NCI-H345 treated with DMSO at 0.1 percent for 48 hours (cell line): ENCODE measurements at regions not wholly inside any gene's neighbourhood (a gene's known extent, or its start where the extent isn't known, plus 50 kb on each side); places are given as distances from the start of the nearest gene placed in this dataset.
A peak's percentile ranks its signal among the peaks of the same experiment; 100 is the strongest.
"Not testable (repeated sequence)": the region's sequence is repeated elsewhere in the genome, so short reads cannot be mapped to it uniquely, and the experiment has no call there.

Experiments
- DNase-seq: peaks from one replicate; lab custom pipeline; 2025; ENCODE audit not compliant: unreplicated experiment; lab: John Stamatoyannopoulos, UW

DNA sequence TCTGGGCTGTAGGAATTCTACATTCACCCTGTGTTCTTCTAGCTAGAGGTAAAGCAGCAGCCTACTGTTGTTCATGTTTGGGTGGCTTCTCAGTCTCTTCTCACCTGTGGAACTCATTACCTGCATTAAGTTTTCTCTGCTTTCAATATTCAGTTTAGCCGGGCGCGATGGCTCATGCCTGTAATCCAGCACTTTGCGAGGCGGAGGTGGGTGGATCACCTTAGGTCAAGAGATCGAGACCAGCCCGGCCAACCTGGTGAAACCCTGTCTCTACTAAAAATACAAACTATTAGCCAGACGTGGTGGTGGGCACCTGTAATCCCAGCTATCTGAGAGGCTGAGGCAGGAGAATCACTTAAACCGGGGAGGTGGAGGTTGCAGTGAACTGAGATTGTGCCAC lies 139.8 kb upstream of the UBE2E3 start:
- no peak for DNase-seq

- DNase-seq: no peak
Observed at GRCh38 chr2:180829836-180830235, 150.6 kb upstream of the UBE2E3 start.

GRCh38 chr2:180829261-180829660 lies 151.1 kb upstream of the UBE2E3 start:
- no peak for DNase-seq

DNA sequence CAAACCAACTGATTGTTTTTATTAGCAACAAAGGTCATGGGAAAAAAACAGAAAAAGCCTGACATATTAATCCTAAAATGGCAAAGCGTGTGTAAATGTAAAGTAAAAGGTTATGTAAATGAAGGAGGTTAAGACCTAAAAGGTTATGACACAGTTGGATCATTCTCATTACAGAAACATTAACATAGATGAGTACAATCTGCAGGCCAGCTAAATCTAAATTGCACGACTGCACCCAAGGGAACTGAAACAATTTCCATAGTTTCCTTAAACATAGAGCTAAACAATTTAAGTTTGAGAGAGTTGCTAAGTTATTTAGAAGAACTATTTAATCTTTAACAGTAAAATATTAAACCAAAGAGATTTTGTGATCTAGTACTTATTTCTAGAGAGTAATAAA lies 151.6 kb upstream of the UBE2E3 start:
- no peak for DNase-seq

GRCh38 chr2:180823546-180824141 lies 156.8 kb upstream of the UBE2E3 start:
- DNase-seq: no peak

DNA sequence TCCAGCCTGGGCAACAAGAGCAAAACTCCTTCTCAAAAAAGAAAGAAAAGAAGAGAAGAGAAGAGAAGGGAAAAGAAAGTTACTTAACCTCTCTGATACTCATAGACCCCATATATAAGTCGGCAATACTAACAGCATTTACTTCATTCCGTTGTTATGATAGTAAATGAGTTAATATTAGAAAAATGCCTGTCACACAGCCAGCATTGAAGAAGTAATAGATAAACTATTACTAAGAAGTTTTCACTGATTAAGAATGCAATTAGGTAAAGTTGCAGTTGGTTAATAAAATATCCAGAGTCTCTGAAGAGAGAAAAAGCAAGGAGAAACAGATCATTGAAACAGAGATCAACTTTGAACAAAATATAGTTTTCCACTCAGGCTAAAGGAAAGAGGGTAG lies 161.3 kb upstream of the UBE2E3 start:
- DNase-seq: no peak

GRCh38 chr2:180818700-180819099 lies 161.7 kb upstream of the UBE2E3 start:
- not testable (repeated sequence) for DNase-seq

GRCh38 chr2:180799141-180799540 lies 181.3 kb upstream of the UBE2E3 start:
- DNase-seq: no peak

- no peak for DNase-seq
Observed at GRCh38 chr2:180790891-180791290, 189.5 kb upstream of the UBE2E3 start.

- no peak for DNase-seq
Observed at GRCh38 chr2:180787330-180787729, 193.1 kb upstream of the UBE2E3 start.

DNA sequence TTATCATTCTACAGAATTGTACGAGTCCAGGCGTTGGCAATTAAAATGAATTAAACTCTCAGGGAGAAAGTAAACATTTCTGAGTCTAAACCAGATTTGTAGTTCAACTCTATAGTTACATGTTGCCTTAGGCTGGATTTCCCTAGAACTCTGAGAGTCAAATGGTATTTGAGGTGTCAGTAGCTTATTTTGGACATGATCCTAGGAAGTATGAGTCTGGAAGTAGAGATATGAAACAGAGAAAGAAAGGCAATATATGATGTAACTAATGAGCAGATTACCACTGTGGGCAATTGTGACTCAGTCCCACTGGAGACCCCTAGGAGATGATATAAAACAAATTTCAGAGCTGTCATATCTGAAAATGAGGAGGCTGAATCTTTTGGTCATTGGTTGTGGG lies 199.1 kb upstream of the UBE2E3 start:
- DNase-seq: no peak

DNA sequence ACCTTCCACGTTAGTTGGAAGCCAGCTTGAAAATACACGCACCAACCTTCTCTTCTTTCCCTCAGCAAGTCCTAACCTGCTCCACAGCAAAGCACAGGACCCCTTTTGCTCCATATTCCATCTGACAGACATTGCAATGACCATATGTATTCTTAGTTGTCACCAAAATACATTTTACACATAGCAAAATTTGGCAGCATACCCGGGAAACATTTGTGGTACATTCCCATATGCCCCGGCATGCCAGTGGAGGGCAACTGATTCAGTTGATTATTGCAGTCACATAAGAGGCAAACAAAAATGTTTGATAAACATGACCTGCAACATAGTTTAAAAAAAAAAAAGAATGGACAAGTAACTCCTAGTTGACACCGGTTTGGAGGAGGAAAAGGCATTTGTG lies 202.1 kb upstream of the UBE2E3 start:
- no peak for DNase-seq

DNA sequence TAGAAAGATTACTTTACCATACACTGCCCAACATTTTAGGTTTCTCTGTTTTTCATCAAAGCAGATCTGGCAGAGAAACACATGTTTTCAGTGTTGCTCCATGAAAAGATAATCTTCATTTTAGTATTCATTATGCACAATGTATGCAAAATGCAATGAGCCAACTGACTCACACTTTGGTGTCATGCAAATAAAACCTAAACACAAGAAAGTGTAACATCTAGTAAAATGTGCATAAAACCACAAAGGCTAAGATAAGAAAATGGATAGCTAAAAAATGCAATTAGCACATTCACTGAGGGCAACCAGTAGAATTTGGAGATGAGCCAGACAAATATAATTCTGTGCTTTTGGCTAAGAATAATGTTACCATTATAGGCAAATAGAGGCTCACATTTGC lies 203.5 kb upstream of the UBE2E3 start:
- DNase-seq: no peak

DNA sequence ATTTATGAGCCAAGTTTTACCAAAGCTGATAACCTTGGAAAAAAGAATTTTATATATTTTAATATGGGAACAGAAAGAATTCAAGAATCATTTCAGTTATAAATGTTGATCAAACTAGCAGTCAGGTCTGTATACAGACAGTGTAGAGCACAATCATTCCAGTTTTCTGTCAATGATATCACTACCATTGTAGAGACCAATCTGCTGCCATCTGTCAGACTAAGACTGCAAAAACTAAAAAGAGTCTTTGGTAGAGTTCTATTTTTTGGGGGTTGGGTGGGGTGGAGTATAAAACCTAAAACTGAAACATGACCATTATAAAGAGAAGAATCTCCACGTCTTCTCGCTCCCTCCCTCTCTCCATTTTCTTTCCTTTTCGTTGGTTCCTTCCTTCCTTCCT lies 204.7 kb upstream of the UBE2E3 start:
- DNase-seq: no peak

DNA sequence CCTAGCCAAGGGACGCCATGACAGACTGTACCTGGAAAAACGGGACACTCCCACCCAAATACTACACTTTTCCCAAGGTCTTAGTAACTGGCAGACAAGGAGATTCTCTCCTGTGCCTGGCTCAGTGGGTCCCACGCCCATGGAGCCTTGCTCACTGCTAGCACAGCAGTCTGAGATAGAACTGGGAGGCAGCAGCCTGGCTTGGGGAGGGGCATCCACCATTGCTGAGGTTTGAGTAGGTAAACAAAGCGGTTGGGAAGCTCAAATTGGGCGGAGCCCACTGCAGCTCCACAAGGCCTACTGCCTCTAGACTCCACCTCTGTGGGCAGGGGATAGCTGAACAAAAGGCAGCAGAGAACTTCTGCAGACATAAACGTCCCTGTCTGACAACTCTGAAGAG lies 215.1 kb upstream of the UBE2E3 start:
- not testable (repeated sequence) for DNase-seq

DNA sequence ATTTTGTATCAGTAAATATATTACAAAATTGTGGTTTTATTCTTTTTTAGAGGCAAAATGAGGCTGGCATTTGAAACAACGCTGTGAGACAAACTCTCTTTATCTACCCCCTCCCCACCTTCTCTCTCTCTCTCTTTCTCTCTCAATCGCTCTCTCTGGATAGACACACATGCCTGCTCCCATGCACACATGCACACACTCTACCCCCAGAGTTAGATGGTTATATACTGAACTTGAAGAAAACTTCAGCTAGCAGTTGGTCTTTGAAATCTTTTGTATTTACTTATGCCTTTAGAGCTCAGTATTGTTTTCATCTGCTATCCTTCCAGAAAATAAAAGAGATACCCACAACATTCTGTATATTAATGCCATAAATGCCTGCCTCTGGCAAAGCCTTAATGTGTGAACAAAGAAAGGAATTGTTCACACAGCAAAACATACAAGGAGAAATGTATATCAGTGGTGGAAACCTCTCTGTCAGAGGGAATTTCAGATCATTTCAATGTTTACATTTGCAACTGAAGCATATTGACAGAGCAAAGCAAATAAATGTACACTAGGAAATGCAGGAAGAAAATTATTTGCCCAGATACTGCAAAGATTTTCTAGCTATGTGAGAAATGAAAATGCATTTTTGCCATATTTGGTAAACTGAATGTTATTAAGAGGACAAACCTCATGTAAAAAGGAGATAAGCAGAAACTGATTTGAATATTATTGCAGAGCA lies 217.0 kb upstream of the UBE2E3 start:
- peak; percentile 12 for DNase-seq

DNA sequence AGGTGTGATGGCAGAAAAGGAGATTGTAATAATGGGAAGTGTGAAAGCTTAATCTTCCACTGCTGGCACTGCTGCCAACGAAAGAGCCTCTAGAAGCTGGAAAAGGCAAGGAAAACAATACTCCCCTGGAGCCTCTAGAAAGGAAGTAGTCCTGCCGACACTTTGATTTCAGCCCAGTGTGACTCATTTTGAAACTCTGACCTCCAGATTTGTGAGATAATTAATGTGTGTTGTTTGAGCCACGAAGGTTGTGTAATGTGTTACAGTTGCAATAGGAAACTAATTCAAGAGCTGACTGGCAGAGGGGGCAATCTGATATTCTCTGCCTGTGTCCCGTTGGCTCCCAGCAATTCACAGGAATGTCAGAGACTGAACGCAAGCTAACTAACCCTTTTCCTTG lies 219.2 kb upstream of the UBE2E3 start:
- DNase-seq: no peak

GRCh38 chr2:180759631-180760030 lies 220.8 kb upstream of the UBE2E3 start:
- DNase-seq: no peak

DNA sequence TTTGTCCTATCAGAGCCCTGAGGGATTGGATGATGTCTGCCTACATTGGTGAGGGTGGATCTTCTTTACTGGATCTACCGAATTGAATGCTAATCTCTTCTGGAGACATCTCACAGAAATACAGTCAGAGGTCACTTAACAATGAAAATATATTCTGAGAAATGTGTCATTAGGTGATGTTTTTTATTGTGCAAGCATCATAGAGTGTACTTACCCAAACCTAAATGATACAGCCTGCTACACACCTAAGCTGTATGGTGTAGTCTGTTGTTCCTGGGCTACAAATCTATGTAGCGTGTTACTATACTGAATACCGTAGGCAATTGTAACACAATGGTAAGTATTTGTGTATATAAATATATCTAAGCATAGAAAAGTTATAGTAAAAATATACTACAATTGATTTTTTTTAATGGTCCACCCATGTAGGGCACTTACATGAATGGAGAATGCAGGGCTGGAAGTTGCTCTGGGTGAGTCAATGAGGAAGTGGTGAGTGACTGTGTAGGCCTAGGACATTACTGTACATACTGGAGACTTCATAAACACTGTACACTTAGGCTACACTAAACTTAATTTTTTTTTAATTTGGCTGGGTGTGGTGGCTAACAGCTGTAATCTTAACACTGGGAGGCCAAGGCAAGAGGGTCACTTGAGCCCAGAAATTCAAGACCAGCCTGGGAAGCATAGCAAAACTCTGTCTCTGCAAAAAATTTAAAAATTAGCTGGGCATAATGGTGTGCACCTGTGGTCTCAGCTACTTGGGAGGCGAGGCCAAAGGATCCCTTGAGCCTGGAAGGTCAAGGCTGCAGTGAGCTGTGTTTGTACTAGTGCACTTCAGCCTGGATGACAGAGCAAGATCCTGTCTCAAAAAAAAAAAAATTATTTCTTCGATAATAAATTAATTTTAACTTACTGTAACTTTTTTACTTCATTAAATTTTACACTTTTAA lies 226.3 kb upstream of the UBE2E3 start:
- DNase-seq: no peak

GRCh38 chr2:180751306-180751920 lies 229.0 kb upstream of the UBE2E3 start:
- no peak for DNase-seq

GRCh38 chr2:180747728-180748127 lies 232.7 kb upstream of the UBE2E3 start:
- no peak for DNase-seq
